GM12873 (cell line): ENCODE measurements at regions not wholly inside any gene's neighbourhood (a gene's known extent, or its start where the extent isn't known, plus 50 kb on each side); places are given as distances from the start of the nearest gene placed in this dataset.

ENCODE experiments used
- CTCF ChIP-seq: IDR thresholded peaks from 2 replicates; pipeline ENCODE4 v1.5.1; 2012; ENCODE audit warnings: low read depth, mild to moderate bottlenecking, moderate library complexity, low read length, control low read depth; ENCODE audit not compliant: insufficient read depth; ENCODE audit errors: missing control alignments

- TF ChIP-seq CTCF, result no peak
Measured at GRCh38 chr2:128738446-128739110, 419.9 kb upstream of the HS6ST1 start.

- TF ChIP-seq CTCF, result no peak
Measured at GRCh38 chr2:128742467-128742866, 423.8 kb upstream of the HS6ST1 start.

- no peak for TF ChIP-seq CTCF
Measured at GRCh38 chr2:128745946-128746345, 427.3 kb upstream of the HS6ST1 start.

GRCh38 chr2:128746356-128746755 is 427.7 kb upstream of the HS6ST1 start:
- no peak for TF ChIP-seq CTCF

- no peak for TF ChIP-seq CTCF
Measured at GRCh38 chr2:128748336-128748735, 429.7 kb upstream of the HS6ST1 start.

GRCh38 chr2:128748835-128749605 is 430.4 kb upstream of the HS6ST1 start:
- TF ChIP-seq CTCF, result no peak

- no peak for TF ChIP-seq CTCF
Measured at GRCh38 chr2:128750328-128751165, 431.9 kb upstream of the HS6ST1 start.
